HepG2 (cell line): ENCODE measurements at regions not wholly inside any gene's neighbourhood (a gene's known extent, or its start where the extent isn't known, plus 50 kb on each side); places are given as distances from the start of the nearest gene placed in this dataset.

Source experiments
- ATAC-seq: fragments of 200-7000 bp; cut with Tn5 transposase; 3 replicates; pipeline ENCODE4 v1.9.1; 2020; ENCODE audit warnings: mild to moderate bottlenecking, moderate library complexity
- BruUV-seq: library from RNA; stranded (reverse); fragments of 400-500 nt; replicated peaks from 2 replicates; lab custom pipeline; 2021; lab: Mats Ljungman, UMichigan
- CTCF ChIA-PET: fragments of 300-600 bp; formaldehyde crosslinking; extraction: SDS; loops from one replicate; lab custom pipeline; 2021; ENCODE audit warnings: low total read pairs, inconsistent platforms, low intra/inter-chr PET ratio; lab: Yijun Ruan, JAX
- POLR2A ChIA-PET: fragments of 350-600 bp; sonication (Branson Sonifier 250); formaldehyde crosslinking; loops from one replicate; lab custom pipeline; 2020; ENCODE audit warnings: antibody characterized with exemption, inconsistent platforms; lab: Yijun Ruan, JAX
- DNase-seq: peaks from one replicate; pipeline ENCODE4 v3.0.0-alpha.2; 2015; ENCODE audit warnings: low spot score
- FAIRE-seq: peaks from 3 replicates; lab custom pipeline; 2011; peaks lifted over from hg19 to GRCh38; lab: Jason Lieb, UNC
- H2AFZ ChIP-seq: one replicate; pipeline ENCODE4 v1.6.1; 2011; ENCODE audit warnings: low read length, inconsistent platforms
- H3K27ac ChIP-seq: fragments of 300-600 bp; 3 replicates; pipeline ENCODE4 v1.8.0; 2011; ENCODE audit warnings: mixed run types, mild to moderate bottlenecking, mixed read lengths, low read length, inconsistent platforms; ENCODE audit not compliant: insufficient read depth; ENCODE audit errors: extremely low read length
- H3K27me3 ChIP-seq, 2 experiments: fragments of 200-600 bp in 1 of 2; 2 replicates in 1 of 2; 3 replicates in 1 of 2; pipeline versions ENCODE4 v1.6.0 to v1.8.0; 2011; ENCODE audit warnings: low read length in 2 of 2, mild to moderate bottlenecking in 2 of 2, moderate library complexity in 2 of 2, inconsistent platforms in 1 of 2; ENCODE audit not compliant: insufficient read depth in 2 of 2, control insufficient read depth in 1 of 2
- H3K36me3 ChIP-seq, 2 experiments: fragments of 200-600 bp in 1 of 2; replicated peaks in 1 of 2; 2 replicates in 1 of 2; 3 replicates in 1 of 2; pipeline versions ENCODE4 v1.5.1 to v1.8.0; 2011; ENCODE audit warnings: low read length in 2 of 2, inconsistent platforms in 1 of 2; ENCODE audit not compliant: insufficient read depth in 2 of 2, control insufficient read depth in 1 of 2
- H3K4me1 ChIP-seq: 2 replicates; pipeline ENCODE4 v1.5.1; 2012; ENCODE audit warnings: low read length, inconsistent platforms; ENCODE audit not compliant: insufficient read depth
- H3K4me2 ChIP-seq: 2 replicates; pipeline ENCODE4 v1.6.0; 2011; ENCODE audit warnings: low read depth, low read length, inconsistent platforms
- H3K4me3 ChIP-seq, 3 experiments: fragments of 200-600 bp in 1 of 3; sonication (generic), shearing (Covaris generic) in 1 of 3; replicated peaks in 1 of 3; 2 replicates each; pipeline ENCODE4 v1.5.1; 2011 to 2016; ENCODE audit warnings: low read length in 3 of 3, inconsistent platforms in 2 of 3, low read depth in 2 of 3, mild to moderate bottlenecking in 2 of 3, control low read depth in 1 of 3, mixed read lengths in 1 of 3; ENCODE audit not compliant: insufficient read depth in 1 of 3
- H3K79me2 ChIP-seq: one replicate; pipeline ENCODE4 v1.6.1; 2011; ENCODE audit warnings: low read length, inconsistent platforms; ENCODE audit not compliant: insufficient read depth
- H3K9ac ChIP-seq: 2 replicates; pipeline ENCODE4 v1.6.0; 2011; ENCODE audit warnings: mild to moderate bottlenecking, low read depth, low read length, inconsistent platforms; ENCODE audit not compliant: insufficient read depth
- H3K9me3 ChIP-seq: 2 replicates; pipeline ENCODE4 v1.5.1; 2012; ENCODE audit warnings: mild to moderate bottlenecking, low read length
- H4K20me1 ChIP-seq: 2 replicates; pipeline ENCODE4 v1.6.0; 2011; ENCODE audit warnings: inconsistent platforms, mild to moderate bottlenecking, low read length, moderate library complexity; ENCODE audit not compliant: insufficient read depth
- HIVEP1 ChIP-seq: sonication (generic); formaldehyde crosslinking; IDR thresholded peaks from 2 replicates; pipeline ENCODE4 v1.4.0; 2020; ENCODE audit warnings: mild to moderate bottlenecking, missing genetic modification reagents
- ISX ChIP-seq: sonication (generic); formaldehyde crosslinking; conservative IDR thresholded peaks from 2 replicates; pipeline ENCODE4 v1.5.0; 2020; ENCODE audit warnings: missing genetic modification reagents
- JUND ChIP-seq: sonication (generic); formaldehyde crosslinking; IDR thresholded peaks from 2 replicates; pipeline ENCODE4 v1.8.0; 2022; ENCODE audit warnings: mild to moderate bottlenecking, missing genetic modification reagents
- KAT8 ChIP-seq: IDR thresholded peaks from 2 replicates; pipeline ENCODE4 v1.6.1; 2016; ENCODE audit warnings: missing genetic modification reagents, missing compliant biosample characterization
- KMT2B ChIP-seq: IDR thresholded peaks from 2 replicates; pipeline ENCODE4 v1.6.1; 2016; ENCODE audit warnings: missing genetic modification reagents, missing compliant biosample characterization
- SALL2 ChIP-seq: sonication (generic); formaldehyde crosslinking; IDR thresholded peaks from 2 replicates; pipeline ENCODE4 v1.8.1; 2023; ENCODE audit warnings: mild to moderate bottlenecking, missing genetic modification reagents, inconsistent platforms
- SRSF1 ChIP-seq: fragments of 200-400 bp; formaldehyde crosslinking; optimal IDR thresholded peaks from 2 replicates; pipeline ENCODE3; 2017; ENCODE audit warnings: mild to moderate bottlenecking, low read depth, low read length, moderate library complexity
- TP53 ChIP-seq: sonication (generic); formaldehyde crosslinking; conservative IDR thresholded peaks from 2 replicates; pipeline ENCODE4 v1.4.0; 2020; ENCODE audit warnings: missing genetic modification reagents
- ZNF598 ChIP-seq: sonication (generic); formaldehyde crosslinking; IDR thresholded peaks from 2 replicates; pipeline ENCODE4 v1.5.1; 2020; ENCODE audit warnings: mild to moderate bottlenecking, missing genetic modification reagents, borderline replicate concordance
- WGBS: methylation state at CpG from one replicate; pipeline ENCODE4 v1.1.6; 2017; ENCODE audit warnings: low lambda C conversion rate; 5-methylcytosine and 5-hydroxymethylcytosine counted together
- in situ Hi-C: cut with HindIII; loops from 2 replicates; pipeline ENCODE4 v1.10.0; 2017; ENCODE audit warnings: low pct_unique_long_range_greater_than_20kb; ENCODE audit not compliant: extremely low pct_ligation_motif_present
- intact Hi-C: fragments of 100-400 bp; cut with micrococcal nuclease; formaldehyde crosslinking; loops from one replicate; pipeline ENCODE4 v1.10.0; 2022; ENCODE audit not compliant: unreplicated experiment
- TF ChIP-seq, protein P1 (sequence below): sonication (generic); formaldehyde crosslinking; IDR thresholded peaks from 2 replicates; pipeline ENCODE4 v1.4.0; 2020; ENCODE audit warnings: mild to moderate bottlenecking, missing genetic modification reagents
- TF ChIP-seq, protein P2 (sequence below): sonication (generic); formaldehyde crosslinking; IDR thresholded peaks from 2 replicates; pipeline ENCODE4 v1.4.0; 2020; ENCODE audit warnings: missing genetic modification reagents
- TF ChIP-seq, protein P3 (sequence below): sonication (generic); formaldehyde crosslinking; IDR thresholded peaks from 2 replicates; pipeline ENCODE4 v1.4.0; 2020; ENCODE audit warnings: low read depth, mild to moderate bottlenecking, missing genetic modification reagents

DNA sequence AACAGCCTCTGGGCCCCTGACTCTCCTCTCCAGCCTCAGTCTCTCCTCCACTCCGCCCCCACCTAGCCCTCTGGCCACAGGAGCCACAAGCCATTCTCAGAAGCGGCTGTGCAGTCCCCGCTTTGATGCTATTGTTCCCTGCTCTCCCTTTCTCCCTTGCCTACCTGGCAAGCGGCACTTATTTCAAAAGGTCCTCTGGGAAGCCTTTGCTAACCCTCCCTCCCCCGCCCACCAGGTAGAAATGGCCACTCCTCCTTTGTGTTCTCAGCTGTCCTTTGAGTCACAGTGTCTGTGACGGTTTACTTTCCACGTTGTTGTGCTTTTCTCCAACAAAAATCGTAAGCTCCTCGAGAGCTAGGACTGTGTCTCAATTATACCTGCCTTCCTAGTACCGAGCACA lies 338.4 kb upstream of the PROX1 start:
- no peak overlapping the region for H3K4me2 ChIP-seq
- in situ Hi-C loops, result no loop called here
- H3K27me3 ChIP-seq, result no peaks in the 10 kb centered on the region
- H3K79me2 ChIP-seq, result no peaks in the 10 kb centered on the region
- DNase-seq, result no peak
- no peak for ATAC-seq
- H3K27ac ChIP-seq, result no peak overlapping the region
- no peaks in the 10 kb centered on the region for H3K9me3 ChIP-seq
- no peak overlapping the region for H3K4me3 ChIP-seq
- TF ChIP-seq SALL2 (CRISPR knock-in tag) (no peak), SRSF1 (no peak), KAT8 (CRISPR knock-in tag) (no peak), HIVEP1 (CRISPR knock-in tag) (no peak), ISX (CRISPR knock-in tag) (no peak), KMT2B (CRISPR knock-in tag) (no peak), TP53 (CRISPR knock-in tag) (no peak), ZNF598 (CRISPR knock-in tag) (no peak), JUND (CRISPR knock-in tag) (no peak)
- TF ChIP-seq, protein P1, sequence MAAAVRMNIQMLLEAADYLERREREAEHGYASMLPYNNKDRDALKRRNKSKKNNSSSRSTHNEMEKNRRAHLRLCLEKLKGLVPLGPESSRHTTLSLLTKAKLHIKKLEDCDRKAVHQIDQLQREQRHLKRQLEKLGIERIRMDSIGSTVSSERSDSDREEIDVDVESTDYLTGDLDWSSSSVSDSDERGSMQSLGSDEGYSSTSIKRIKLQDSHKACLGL, result no peak
- TF ChIP-seq, protein P2, sequence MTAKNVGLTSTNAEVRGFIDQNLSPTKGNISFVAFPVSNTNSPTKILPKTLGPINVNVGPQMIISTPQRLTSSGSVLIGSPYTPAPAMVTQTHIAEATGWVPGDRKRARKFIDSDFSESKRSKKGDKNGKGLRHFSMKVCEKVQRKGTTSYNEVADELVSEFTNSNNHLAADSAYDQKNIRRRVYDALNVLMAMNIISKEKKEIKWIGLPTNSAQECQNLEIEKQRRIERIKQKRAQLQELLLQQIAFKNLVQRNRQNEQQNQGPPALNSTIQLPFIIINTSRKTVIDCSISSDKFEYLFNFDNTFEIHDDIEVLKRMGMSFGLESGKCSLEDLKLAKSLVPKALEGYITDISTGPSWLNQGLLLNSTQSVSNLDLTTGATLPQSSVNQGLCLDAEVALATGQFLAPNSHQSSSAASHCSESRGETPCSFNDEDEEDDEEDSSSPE (CRISPR knock-in tag), result no peak
- TF ChIP-seq, protein P3, sequence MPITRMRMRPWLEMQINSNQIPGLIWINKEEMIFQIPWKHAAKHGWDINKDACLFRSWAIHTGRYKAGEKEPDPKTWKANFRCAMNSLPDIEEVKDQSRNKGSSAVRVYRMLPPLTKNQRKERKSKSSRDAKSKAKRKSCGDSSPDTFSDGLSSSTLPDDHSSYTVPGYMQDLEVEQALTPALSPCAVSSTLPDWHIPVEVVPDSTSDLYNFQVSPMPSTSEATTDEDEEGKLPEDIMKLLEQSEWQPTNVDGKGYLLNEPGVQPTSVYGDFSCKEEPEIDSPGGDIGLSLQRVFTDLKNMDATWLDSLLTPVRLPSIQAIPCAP (CRISPR knock-in tag), result no peak
- TF ChIP-seq, all 625 proteins: peak for 0
- FAIRE-seq, result no peak
- intact Hi-C loops, result no loop called here
- Histone ChIP-seq H3K36me3 (no peaks in the 10 kb centered on the region), H3K4me1 (peaks cover 55% of the 10 kb centered on the region), H3K9ac (no peak overlapping the region), H2AFZ (no peak overlapping the region), H4K20me1 (no peaks in the 10 kb centered on the region)
- no TSS peak for BruUV-seq
- POLR2A ChIA-PET, result no interaction called here
- 80% methylated on average over 10 of the region's 10 CpGs for WGBS
- CTCF ChIA-PET, result no interaction called here
